ENCODE measurements at regions not wholly inside any gene's neighbourhood (a gene's known extent, or its start where the extent isn't known, plus 50 kb on each side); places are given as distances from the start of the nearest gene placed in this dataset.

- TF ChIP-seq CTCF (IDR thresholded peaks at IDR 0.05; ENCODE audit: insufficient read depth, low read depth, low read length): no peak
- no peak for DNase-seq (ENCODE audit: low read depth)
- ChIA-PET POLR2A (no interaction called here), CTCF (interaction anchor here (0.6 kb wide), 1 partner anchor 112 kb away, joined by 5 read pairs; no protein-coding TSS in a partner anchor)
- no peak overlapping the region for H3K4me3 ChIP-seq (ENCODE audit: low read depth, low read length)
- H3K27me3 ChIP-seq (ENCODE audit: control insufficient read depth, insufficient read depth, low read length): no peaks in the 10 kb centered on the region
- H3K36me3 ChIP-seq (ENCODE audit: control insufficient read depth, insufficient read depth, low read length): no peaks in the 10 kb centered on the region
Measured at GRCh38 chr22:34096770-34097169, 176.5 kb upstream of the LARGE1 start.

- ChIA-PET CTCF (no interaction called here), POLR2A (no interaction called here)
Measured at GRCh38 chr22:34099278-34099677, 179.0 kb upstream of the LARGE1 start.

GRCh38 chr22:34102633-34103032 lies 182.4 kb upstream of the LARGE1 start:
- CTCF ChIA-PET: no interaction called here
- POLR2A ChIA-PET: no interaction called here

More at GRCh38 chr22:34099278-34099677, 179.0 kb upstream of the LARGE1 start:
- DNase-seq (ENCODE audit: low read depth): no peak
- no peak for TF ChIP-seq CTCF (IDR thresholded peaks at IDR 0.05; ENCODE audit: insufficient read depth, low read depth, low read length)
- no peaks in the 10 kb centered on the region for H3K36me3 ChIP-seq (ENCODE audit: control insufficient read depth, insufficient read depth, low read length)
- no peaks in the 10 kb centered on the region for H3K27me3 ChIP-seq (ENCODE audit: control insufficient read depth, insufficient read depth, low read length)
- no peak overlapping the region for H3K4me3 ChIP-seq (ENCODE audit: low read depth, low read length)

DNA sequence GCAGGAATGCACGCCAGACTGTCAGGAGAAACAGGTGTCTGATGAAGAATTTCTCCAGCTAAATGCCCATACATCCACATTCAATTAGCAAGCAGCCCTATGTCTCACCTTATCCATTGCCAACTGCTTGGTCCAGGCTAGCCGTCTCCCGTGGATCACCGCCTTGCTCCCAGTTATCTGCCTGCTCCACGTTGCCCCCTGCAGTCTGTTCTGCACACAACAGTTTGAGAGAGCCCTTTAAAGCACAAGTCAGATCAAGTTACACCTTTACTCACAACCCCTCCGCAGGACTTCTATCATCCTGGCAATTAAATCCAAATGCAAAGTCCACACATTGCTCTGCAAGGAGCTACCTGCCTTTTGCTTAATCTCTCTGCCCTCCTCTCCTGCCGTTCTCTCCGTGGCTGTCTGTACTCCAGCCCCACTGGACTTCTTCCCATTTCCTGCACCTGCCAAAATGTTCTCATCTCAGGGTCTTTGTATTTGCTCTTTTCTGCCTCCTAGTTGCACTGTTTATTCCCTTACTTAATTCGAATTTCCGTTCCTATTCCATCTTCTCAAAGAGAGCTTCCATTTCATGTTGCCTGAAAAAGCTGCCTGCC lies 185.3 kb upstream of the LARGE1 start:
- TF ChIP-seq CTCF (IDR thresholded peaks at IDR 0.05; ENCODE audit: insufficient read depth, low read depth, low read length): no peak
- no peaks in the 10 kb centered on the region for H3K36me3 ChIP-seq (ENCODE audit: control insufficient read depth, insufficient read depth, low read length)
- POLR2A ChIA-PET: no interaction called here
- DNase-seq (ENCODE audit: low read depth): no peak
- CTCF ChIA-PET: no interaction called here
- no peaks in the 10 kb centered on the region for H3K27me3 ChIP-seq (ENCODE audit: control insufficient read depth, insufficient read depth, low read length)
- no peak overlapping the region for H3K4me3 ChIP-seq (ENCODE audit: low read depth, low read length)

More at GRCh38 chr22:34102633-34103032, 182.4 kb upstream of the LARGE1 start:
- TF ChIP-seq CTCF (IDR thresholded peaks at IDR 0.05; ENCODE audit: insufficient read depth, low read depth, low read length): no peak
- Histone ChIP-seq H3K4me3 (ENCODE audit: low read depth, low read length) (no peak overlapping the region), H3K36me3 (ENCODE audit: control insufficient read depth, insufficient read depth, low read length) (no peaks in the 10 kb centered on the region), H3K27me3 (ENCODE audit: control insufficient read depth, insufficient read depth, low read length) (no peaks in the 10 kb centered on the region)
- DNase-seq (ENCODE audit: low read depth): no peak

GRCh38 chr22:34108168-34108567 lies 187.9 kb upstream of the LARGE1 start:
- Histone ChIP-seq H3K27me3 (ENCODE audit: control insufficient read depth, insufficient read depth, low read length) (no peaks in the 10 kb centered on the region), H3K4me3 (ENCODE audit: low read depth, low read length) (no peak overlapping the region), H3K36me3 (ENCODE audit: control insufficient read depth, insufficient read depth, low read length) (no peaks in the 10 kb centered on the region)
- no peak for DNase-seq (ENCODE audit: low read depth)
- no peak for TF ChIP-seq CTCF (IDR thresholded peaks at IDR 0.05; ENCODE audit: insufficient read depth, low read depth, low read length)
- POLR2A ChIA-PET: no interaction called here
- CTCF ChIA-PET: no interaction called here
